Left forelimb (tissue), 1 donor: ENCODE measurements at regions not wholly inside any gene's neighbourhood (a gene's known extent, or its start where the extent isn't known, plus 50 kb on each side); places are given as distances from the start of the nearest gene placed in this dataset.

Experiments
- DNase-seq: peaks from one replicate; pipeline ENCODE4 v3.0.0-alpha.2; 2018; ENCODE audit warnings: low spot score

DNA sequence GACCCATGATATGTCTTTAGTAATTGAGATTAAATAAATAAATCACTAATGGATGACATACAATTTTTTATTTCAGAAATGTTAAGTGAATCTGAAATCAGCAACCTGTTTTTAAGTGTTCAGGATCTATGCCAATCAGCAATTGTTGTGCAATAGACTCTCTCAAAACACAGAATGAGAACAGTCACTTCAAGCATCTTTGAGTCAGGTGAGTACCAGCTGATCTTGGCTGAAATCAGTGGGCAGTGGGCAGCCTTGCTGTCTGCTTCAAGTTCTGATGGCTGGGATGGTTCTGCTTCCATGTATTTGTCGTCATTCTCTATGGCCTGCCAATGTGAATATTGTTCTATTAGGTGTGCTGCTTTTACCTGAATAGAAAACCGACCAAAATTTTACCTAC lies 82.3 kb upstream of the NRG3 start:
- no peak for DNase-seq

DNA sequence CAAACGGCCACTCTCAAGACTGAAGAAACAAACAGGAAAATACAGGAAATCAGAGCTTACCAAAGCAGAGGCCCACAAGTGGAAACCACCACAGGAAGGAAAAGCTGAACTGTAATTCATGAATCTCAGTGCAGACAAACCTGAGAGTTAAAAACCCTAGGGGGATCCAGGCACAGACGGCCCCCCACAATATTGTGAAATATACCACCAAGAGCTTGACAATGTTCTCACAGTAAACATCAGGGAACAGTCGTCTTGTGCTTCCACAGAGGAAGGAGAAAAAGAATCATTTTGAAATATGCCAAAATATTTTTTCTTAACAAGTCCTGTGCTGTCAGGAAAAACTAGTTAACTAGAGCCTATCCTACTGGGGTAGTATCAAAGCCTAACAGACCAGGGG lies 68.2 kb upstream of the NRG3 start:
- DNase-seq = no peak

DNA sequence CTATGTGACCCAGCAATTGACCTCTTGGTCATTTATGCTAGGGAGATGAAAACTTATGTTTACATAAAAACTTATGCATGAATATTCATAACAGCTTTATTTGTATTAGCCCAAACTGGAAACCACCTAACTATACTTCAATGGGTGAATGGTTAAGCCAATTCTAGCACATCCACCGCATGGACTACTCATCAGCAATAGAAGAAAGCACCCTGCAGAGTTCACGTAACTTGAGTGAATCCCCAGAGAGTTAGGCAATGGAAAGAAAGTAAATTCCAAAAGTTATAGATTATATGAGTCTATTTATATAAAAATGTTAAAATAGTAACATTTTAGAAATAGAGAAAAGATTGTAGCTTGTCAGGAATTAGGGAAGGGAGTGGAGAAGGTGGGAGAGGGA lies 60.2 kb upstream of the NRG3 start:
- DNase-seq = no peak

DNA sequence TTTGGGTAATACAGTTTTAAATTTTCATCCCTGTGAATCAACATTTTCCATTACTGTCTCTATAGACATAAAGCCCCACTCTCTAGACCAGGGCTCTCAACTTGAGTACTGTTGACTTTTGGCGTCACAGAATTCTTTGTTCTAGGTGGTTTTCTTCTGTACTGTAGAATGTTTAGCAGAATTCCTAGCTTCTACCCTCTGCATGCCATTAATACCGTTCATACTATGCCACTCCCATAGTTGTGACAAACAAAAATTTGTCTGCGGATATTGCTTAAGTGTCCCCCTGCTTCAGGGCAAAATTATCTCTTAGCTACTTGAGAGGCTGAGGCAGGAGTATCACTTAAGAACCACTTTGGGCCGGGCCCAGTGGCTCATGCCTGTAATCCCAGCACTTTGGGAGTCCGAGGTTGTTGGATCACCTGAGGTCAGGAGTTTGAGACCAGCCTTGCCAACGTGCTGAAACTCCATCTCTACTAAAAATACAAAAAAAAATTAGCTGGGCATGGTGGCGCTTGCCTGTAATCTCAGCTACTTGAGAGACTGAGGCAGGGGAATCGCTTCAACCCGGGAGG lies 57.3 kb upstream of the NRG3 start:
- no peak for DNase-seq

DNA sequence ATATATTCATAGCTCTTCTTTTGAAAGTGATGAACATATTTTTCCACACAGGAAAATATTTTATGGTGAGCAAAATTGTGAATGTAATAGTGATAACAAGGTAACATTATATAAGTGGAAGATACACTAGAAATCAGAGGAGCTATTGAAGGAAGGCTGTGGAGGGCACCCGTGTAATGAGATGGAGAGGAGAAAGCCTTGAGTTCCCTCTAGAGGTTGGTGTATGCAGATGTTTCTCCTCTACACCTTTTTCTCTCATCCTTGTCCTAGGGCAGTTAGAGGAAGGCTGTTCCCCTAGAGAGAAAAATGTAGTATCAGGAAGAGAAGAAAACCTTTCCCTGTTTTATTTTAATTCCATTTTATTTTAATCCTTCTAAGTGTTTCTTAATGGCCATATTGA lies 54.6 kb upstream of the NRG3 start:
- DNase-seq = no peak
